NCI-H82 treated with DMSO at 0.1 percent for 48 hours (cell line): ENCODE measurements at regions not wholly inside any gene's neighbourhood (a gene's known extent, or its start where the extent isn't known, plus 50 kb on each side); places are given as distances from the start of the nearest gene placed in this dataset.

ENCODE experiments used
- DNase-seq: peaks from one replicate; lab custom pipeline; 2025; ENCODE audit not compliant: unreplicated experiment; lab: John Stamatoyannopoulos, UW

DNA sequence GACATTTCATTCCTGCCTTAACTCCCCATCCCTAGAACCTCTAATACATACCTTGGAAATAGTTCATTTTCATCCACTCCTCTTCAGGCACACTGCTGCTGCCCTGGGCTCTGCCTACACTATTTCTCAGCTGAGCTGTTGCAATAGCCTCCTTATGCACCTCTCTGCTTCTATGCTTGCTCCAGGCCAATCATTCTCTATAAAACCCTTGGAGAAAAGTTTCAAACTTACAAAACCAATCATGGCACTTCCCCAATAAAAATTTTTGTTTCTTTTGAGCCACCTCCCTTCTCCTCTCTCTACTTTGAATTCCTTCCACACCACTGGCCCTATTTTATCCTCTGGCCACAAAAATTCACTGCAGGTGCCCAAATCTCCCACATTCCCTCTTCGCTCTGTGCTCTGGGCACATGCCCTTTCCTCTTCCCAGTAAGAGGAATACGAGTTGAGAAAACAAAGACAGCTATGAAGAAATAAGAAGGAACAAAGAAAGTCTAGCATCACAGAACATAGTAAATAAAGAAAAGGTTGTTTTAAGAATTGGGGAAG lies 301.4 kb downstream of the ELAVL2 start:
- no peak for DNase-seq

DNA sequence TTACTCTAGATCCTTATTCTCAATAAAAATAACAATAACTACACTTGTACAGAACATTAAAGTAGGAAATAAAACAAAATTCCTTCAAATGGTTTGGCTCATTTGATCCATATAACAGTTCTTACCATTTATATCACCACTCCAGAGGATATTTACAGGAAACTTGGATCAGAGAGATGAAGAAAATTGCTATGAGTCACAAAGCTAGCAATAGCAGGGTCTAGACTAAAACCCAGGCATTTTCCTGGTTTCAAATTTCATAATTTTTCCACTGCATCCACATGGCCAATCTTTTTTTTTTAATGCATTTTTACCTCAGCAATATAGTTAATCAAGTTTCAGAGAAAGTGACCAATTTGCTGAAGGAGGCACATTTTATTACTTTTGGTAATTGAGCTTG lies 299.2 kb downstream of the ELAVL2 start:
- no peak for DNase-seq

DNA sequence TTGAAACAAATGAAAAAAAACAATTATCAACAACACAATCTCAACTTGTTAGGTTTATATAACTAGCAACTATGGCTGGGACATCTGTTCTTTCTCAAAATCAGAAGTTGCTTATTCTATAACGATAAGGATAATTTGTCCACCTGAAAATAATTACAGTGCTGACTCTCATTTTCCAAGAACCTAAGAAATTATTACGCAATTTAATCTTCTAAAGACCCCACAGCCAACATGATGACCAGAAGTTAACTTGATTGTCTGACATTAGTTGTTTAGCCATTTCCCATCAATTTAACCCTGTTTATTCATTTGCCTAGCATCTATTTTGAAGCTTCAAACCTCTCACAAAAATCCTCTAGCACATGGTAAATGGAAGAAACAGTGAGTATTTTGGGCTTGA lies 293.8 kb downstream of the ELAVL2 start:
- no peak for DNase-seq

DNA sequence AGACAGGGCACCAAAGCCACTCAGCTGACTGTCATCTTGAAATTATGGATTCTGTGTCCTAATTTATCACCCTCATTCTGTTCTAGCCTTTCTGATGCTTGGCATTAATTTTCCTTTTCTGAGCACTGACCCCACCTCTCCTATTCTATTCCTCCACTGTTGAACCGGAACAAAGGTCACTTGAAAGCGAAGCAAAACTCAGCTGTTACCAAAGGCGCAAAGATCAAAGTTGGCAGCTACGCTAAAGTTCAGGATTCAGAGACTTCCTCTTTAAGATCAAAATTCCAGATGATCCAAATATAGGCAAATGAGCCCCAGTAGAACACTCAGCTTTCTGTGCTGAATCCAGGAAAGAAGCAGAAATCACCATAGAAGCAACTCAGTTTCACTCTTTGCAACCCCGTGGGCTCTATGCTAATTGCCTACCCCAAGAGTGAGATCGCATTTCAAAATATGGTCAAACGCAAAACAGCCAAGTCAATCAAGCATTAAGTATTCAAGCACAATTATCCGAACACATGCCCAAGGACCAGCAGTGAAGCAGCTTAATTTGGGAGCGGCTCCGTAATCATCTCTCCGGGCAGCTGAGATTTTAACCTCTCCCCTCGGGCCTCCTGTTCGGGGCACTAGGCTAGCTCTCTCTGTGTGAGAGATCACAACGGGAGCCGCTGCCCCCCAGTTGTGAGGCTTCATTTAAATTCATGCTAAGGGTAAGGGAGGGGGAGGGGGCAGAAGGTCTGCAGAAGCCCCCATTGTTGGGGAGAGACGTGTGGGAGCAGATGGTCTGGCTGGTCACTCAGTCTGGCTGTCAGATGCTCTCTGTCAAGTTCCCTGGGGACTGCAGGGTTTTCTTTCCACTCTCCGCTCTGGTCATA lies 288.6 kb downstream of the ELAVL2 start:
- DNase-seq: peak; percentile 70

DNA sequence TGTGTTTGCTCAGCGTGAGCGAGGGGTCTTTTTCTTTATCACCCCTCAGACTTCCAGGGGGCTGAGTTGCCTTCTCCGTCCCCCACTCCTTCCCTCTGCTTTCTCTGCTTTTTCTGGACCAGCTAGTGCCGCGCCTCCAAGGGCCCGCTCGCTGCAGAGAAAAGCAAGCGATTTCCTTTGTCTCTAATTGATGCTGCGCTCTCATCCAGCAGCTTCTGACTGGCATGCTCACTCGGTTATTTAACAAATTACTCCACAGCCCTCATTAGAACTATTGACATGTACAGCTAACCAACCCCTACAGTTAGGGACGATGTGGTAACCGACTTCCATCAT lies 288.0 kb downstream of the ELAVL2 start:
- DNase-seq: no peak

DNA sequence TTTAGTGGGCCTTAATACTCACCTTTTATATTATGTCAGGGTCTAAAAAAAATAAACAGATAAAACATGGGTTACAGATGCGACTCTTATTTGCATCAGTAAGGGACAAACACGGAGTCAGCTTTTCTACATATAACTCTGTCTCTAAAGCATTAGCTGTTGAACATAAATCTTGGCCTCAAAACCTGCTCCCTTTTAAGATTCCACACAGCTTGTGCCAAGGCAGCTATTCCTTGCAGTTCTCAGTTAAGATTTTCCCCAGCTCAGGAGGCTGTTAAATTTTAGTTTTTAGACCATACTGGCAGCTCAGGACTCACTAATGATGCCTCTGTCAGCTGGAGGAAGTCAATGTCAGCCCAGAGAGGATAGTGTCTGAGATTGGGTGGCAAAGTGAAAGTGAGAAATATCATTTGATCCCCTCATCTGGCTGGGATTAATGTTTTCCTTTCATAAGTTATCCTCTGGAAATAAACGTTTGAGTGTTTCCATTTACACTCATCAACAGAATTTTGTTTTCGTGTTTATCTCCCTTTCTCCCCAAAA lies 287.5 kb downstream of the ELAVL2 start:
- no peak for DNase-seq

DNA sequence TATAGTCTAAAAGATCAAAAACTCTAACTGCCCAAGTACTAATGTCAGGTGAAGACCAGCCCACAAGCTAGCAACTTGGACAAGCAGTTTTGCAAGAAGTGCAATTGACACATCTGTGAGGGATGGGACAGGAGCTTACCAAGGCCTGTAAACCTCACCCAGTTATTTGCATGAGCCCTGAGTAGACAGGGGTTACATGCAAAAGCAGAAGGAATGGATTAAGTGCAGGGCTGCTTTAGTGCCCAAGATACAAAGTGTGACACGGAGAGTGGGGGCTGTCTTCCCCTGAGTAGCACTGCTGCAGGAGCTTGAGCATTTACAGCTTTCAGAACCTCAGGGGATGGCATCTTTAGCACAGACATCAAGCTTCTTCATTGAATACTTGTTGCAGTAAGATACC lies 286.7 kb downstream of the ELAVL2 start:
- DNase-seq: peak; percentile 36

DNA sequence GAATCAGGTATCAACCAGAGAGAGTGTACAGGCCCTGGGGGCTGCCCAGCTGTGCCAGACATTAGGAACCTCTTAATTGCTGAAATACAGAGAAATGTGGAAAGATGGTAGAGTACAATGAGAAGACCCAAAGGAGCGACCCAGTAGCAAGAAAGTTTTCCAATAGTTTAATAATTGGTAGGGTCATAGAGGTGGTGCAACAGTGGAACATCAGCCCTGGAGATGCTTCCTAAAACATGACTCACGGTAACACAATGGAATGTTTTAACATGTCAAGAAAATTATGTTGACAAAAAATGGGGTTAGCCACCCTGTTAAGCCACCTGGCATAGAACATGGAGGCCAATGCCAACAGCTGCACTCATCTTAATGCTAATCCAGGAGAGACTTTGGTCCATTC lies 284.1 kb downstream of the ELAVL2 start:
- no peak for DNase-seq

DNA sequence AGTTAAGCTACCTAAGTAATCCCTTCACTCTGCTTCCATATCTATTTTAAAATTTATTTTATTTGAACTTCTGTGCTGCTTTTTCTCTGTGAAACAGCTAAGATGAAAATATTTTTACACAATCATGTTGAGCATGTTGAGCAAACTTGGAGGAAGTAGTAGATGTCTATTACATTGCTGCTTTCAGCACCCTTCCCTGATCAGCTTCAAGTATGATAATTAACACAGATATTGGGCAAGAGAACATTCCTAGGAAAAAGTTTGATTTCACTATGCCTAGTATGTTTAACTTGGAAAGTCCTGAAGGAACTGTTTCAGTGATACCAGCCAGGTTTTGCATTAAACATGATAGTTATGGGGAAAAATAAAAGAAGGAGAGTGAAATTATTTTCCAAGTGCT lies 283.6 kb downstream of the ELAVL2 start:
- DNase-seq: no peak

DNA sequence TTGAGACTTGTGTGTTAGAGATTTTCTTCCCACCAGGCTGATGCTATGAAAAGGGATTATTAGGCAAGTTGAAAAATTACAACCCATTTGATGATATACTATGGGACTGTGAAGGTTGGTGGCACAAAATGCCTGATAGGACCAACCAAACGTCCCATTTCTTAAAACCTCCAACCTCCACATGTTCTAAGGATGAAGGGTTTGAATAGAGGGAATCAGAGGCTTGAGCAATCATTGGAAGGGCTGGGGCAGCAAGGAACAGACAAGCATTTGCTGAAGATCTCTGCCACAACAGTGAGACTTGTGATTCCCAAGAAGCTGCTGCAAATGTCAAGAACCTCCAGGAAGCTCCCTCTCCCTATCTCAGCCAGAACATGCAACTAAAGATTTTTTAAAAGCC lies 283.1 kb downstream of the ELAVL2 start:
- DNase-seq: peak; percentile 8

DNA sequence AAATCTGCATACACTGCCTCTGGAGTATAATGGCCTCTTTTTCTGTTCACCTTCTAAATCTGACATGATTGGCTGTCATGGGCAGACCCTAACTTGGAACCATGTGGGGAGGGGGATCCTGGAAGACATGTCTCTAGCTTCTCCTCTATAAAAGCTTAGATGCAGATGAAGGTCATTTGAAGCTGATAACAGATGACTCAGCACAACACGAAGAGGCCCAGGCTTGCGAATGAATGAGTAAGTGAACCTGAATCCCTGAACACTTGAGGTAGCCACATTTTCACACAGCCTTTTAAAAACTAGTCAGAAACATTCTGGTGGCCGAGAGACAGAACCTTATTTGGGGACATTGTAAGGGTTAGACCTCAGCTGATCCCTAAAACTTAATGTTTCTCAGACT lies 282.6 kb downstream of the ELAVL2 start:
- no peak for DNase-seq

DNA sequence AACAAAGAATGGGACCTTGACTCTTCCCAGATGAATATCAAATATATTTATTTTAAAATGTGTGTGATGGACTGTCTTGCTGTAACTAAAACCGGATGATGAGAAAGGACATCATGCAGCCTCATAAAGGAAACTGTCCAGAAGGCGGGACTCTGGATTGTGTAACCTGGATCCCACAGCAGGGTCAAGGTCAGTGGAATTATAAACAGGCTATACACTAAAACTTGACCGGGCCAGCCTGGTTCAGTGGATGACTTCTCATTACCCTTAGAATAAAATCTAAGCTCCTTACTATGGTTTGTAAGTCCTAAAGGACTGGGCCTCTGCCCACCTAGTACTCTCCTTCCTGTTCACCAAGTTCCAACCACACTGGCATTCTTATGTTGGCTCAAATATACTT lies 280.3 kb downstream of the ELAVL2 start:
- DNase-seq: no peak

DNA sequence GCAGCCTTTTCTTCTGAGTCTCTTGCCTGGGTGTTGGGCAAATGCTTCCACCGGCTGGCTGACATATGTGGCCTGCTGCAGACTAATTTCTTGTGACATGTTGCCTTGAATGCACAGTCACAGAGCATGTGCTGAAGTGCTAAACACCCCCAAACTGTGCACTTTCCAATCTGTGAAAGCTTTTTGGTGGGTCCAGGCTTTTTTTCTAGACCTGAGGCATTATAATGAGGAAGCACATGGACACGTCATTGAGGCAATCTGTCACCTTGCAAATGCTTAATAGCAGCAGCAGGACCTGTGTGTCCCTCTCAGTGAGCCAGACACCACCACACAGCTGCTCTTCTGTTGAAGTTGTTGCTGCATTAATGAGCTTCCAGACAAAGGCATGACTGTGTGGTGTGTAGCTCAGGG lies 274.7 kb downstream of the ELAVL2 start:
- DNase-seq: no peak

DNA sequence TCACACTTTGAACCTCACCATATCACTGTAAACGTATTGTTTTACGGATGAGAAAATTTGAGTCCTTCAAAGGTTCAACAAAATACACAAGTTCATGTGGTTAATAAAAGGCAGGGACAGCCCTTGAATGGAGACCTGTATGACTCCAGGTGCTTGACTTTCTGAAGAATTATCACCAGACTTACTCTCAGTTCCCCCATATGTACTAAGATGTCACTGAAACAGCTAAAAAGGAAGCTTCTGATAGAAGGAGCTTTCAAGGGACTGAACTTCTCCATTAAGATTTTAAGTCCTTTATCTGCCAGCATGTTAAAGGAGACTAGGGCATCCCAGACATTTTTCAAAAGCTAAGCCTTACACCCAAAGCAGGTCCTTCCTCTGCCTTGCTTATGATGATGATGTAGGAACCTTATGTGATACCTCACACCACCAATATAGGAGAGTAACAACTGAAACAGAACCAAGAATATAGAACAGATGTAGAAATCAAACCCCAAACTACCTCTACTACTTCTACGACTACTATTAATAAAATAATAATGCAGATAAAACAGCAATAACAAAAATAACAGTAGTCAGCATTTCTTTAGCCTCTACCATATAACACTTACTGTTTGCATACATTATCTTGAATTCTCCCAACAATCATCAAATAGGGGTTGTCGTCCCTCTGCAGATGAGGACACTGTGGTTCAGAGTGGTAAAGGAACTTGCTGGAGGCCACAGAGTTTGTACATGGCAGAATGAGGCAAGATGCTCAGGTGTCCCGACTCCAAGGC lies 273.9 kb downstream of the ELAVL2 start:
- DNase-seq: no peak

DNA sequence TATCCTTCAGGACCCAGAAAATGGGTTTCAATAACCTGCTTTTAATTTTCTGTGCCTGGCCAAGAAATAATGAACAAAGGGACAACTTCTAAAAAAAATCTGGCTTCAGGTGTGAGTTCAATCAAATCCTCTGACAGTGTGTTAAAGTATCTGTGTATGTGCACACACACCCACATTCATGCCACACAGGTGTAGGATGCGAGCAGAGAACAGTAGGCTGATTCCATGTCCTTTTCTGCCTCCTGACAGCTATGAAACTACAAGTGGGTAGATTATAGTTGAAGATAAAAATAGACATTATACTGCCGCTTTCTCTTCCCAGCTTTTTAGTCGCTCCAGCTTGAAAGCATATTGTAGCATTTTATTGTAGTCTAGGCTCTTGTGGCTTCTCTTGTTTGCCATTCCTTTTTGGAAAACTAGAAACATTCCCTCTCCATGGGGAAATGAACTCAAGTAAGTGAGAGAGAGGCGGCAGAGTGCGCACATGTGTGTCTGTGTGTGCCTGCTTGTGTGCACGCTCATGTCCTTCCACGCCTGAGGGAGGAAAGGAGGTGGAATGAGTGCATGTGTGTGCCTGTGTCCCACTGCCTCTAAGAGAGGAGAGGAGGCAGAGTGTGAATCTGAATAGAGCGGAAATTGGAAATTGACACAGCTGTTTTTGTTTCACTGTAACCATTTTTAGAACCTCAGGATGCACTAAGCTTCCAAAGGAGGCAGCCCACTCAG lies 273.0 kb downstream of the ELAVL2 start:
- DNase-seq: no peak

DNA sequence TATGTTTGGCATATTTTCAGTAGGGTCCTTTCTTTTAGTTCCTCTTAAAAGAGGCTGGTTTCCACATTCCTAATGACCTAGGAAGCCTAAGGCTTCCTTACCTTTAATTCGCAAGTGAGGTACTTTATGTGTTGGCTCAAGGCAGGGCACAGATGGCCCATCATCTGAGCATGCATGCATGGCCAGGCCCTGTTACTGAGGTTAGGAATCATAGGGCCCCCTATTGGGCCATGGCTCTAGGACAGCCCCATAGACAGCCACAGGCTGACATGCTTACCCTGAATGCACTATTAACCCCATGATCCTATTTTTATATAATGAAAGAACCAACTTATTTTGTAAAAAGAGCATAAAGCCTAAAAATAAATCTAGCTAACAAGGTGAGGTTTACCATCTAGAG lies 271.4 kb downstream of the ELAVL2 start:
- DNase-seq: no peak

DNA sequence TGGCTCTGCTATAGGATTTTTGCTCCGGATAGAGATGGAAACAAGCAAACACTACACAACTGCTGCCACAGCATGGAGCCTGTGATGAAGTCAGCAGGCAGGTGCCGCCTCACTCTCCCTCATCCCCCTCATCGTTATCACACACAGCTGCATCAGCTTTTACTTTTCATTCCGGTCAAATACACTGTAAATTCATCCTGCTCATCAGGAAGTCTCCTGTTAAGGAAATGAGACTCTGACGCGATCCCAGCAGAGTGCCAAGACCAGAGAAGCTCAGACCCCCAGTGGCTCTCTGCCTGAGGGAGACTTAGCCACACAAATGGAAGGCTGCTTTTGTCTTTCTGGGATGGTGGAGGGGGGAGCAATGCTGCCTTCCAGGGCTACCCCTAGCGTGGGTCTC lies 270.2 kb downstream of the ELAVL2 start:
- no peak for DNase-seq

DNA sequence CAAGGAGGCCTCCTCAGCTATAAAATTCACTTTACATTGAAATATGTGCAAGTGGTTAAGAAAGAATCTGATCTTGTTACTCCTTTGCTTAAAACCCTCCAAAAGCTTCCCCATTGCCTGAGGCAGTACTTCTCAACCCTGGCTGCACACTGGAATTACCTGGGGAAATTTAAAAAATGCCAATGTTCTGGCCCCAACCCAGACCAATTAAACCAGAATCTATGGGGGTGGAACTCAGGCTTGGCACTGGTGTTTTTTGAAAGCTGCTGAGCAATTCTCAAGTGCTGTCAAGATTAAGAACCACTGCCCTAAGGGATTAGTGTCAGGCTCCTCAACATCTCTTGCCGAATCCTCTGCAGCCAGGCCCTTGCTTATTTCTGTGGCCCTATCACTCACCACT lies 269.6 kb downstream of the ELAVL2 start:
- no peak for DNase-seq

DNA sequence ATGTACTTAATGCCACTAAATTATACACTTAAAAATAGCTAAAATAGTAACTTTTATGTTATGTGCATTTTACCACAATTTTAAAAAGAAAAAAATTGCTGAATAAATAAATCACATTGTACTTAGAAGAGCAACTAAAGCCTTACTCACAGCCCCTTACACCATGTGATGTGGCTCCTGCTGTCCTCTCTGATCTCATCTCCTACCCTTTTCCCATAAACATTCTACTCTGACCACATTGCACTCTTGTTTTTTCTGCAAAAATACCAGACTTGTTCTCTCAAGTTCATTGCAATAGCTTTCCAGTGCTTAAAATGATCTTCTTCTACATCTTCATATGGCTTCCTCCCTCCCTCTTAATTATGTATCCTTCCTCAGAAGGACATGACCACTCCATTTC lies 268.4 kb downstream of the ELAVL2 start:
- no peak for DNase-seq

DNA sequence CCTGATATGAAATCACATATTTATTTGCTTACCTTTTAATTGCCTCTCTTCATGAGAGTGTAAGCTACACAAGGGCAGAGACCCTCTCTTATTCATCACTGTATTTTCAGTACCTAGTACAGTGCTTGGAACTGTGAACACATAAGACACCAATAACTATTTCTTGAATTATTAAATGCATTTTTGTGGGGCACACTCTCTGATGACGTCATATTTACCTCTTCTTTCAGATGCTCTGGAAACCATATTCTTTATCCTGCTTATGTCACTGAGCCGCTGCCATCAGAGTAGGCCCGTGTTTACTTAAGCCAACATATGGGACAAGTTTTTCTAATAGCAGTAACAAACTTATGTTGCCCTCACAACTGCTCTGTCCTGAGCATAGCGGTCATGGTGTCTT lies 266.5 kb downstream of the ELAVL2 start:
- DNase-seq: no peak

DNA sequence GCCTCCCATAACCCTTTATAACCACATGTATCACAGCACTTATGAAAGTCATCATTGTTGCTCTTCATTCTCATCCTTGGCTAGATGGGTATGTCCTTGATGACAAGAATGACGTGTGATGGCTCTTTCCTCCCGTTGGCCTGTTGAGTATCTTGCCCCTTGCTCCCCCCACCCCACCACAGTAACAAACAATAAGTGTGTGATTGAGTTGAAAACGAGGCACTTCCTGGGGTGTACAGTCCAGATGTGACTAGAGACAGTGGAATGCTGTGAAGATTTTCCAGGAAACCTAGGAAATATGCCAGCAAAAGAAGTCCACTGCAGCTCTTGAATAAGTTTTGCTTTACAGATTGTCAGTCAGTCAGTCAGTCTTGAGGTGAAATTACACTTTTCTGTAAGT lies 262.5 kb downstream of the ELAVL2 start:
- DNase-seq: no peak
